GM20000 (cell line): ENCODE measurements at regions not wholly inside any gene's neighbourhood (a gene's known extent, or its start where the extent isn't known, plus 50 kb on each side); places are given as distances from the start of the nearest gene placed in this dataset.
"Not testable (repeated sequence)": the region's sequence is repeated elsewhere in the genome, so short reads cannot be mapped to it uniquely, and the experiment has no call there.

Source experiments
- DNase-seq: peaks from one replicate; pipeline ENCODE4 v3.0.0; 2012; ENCODE audit warnings: low spot score
- TF ChIP-seq, protein P1 (sequence below): IDR thresholded peaks from 2 replicates; pipeline ENCODE4 v1.5.1; 2012; ENCODE audit warnings: mild to moderate bottlenecking, control low read depth; ENCODE audit errors: extremely low read depth, missing control alignments

DNA sequence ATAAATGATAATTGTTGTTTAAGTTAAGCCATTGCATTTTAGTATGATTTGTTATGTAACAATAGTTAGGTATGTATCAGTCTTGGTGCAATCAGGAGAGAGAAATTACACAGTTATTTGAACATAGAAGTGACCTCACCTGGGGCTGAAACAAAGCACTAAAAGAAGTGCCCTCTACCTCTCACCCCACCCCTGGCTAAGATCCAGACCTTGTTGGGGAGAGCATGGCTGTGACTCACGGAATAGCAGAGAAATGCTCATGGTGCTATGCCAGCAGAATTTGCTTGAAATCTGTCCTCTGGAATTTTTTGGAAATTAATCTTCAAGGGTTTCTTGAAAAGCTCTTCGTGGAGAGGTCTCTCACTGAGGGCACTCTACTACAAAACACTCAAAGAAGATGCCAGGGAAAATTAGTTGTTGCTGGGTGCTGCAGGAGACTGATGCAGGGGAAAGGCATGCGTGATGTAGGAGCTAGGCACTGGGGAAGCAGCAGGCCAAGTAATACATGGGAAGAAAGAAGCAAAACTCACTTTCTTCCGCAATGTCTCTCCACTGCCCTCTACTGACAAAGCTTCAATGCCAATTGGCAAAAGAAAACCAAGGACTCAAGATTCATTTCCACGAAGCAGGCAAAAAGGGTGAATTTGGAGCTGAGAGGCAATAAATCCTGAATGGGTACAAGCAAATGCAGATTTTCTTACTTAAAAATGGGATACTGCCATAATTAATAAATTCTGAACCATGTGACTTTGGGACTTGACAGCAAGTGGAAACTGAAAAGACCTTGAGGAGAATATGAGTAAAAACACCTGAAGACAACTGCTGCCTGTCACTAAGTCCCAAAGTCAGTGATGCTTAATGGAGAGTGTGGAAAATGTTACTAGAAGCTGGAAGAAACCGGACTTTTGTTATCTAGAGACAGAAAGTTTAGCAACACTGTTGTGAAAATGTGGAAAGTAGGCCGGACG lies 136.3 kb upstream of the ZNF184 start:
- DNase-seq, result no peak
- TF ChIP-seq, protein P1, sequence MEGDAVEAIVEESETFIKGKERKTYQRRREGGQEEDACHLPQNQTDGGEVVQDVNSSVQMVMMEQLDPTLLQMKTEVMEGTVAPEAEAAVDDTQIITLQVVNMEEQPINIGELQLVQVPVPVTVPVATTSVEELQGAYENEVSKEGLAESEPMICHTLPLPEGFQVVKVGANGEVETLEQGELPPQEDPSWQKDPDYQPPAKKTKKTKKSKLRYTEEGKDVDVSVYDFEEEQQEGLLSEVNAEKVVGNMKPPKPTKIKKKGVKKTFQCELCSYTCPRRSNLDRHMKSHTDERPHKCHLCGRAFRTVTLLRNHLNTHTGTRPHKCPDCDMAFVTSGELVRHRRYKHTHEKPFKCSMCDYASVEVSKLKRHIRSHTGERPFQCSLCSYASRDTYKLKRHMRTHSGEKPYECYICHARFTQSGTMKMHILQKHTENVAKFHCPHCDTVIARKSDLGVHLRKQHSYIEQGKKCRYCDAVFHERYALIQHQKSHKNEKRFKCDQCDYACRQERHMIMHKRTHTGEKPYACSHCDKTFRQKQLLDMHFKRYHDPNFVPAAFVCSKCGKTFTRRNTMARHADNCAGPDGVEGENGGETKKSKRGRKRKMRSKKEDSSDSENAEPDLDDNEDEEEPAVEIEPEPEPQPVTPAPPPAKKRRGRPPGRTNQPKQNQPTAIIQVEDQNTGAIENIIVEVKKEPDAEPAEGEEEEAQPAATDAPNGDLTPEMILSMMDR, result peak; percentile 77

DNA sequence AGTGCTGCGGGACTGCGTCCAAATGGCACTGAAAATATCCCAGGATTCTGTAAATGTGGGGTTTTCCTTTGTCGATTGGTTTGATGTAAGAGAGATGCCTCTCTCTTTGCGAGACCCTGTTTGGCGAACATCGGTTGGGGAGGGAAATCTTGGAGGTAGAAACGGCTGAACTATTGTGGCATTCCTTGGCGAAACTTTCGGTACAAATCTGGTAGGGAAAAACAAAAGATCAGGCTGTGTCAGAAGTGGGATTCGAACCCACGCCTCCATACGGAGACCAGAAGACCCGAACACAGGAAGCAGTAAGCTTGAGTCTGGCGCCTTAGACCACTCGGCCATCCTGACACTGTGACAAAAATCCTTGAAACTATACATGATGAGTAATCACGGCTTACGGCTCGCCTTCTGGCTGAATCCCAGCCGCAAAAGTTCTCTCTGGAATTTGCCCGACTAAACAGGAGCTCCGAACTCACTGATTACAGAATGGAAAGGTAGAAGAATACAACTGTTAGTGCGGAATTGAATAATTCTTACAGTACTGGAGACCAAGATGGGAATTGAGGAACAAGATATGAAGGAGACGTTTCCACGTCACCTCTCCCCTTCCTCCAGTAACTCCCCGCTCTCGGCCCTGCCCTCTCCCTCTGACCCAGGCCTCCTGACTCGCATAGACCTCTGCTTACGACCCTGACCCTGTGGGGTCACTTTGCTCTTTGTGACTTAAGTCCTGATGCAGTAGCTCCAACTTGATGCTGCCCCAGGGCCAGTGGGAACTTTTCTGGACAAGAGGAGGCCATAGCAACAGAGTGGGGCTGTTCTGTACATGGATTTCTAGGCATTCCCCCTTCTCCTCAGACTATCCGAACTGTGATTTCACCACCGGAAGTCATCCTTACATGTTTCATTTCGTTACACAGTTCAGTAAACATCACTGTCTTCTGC lies 132.8 kb upstream of the ZNF184 start:
- TF ChIP-seq, protein P1, result no peak
- DNase-seq, result no peak

DNA sequence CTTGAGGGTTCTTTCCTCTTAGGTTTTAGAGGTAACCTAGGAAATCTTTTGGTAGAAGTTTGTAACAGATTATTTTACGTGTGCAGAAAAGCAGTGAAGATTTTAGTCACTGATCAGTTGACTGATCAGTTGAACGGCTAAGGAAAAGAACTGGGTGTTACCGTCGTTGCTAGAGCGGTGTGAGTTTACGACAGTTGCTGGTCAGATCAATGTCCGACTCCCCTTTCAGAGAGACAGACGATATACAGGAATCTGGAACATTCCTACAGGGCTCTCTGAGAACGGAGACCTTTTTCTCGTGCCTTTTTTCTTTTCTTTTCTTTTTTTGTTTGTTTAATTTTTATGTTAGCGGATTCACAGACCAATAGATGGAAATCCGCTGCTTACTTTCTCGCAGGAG lies 132.1 kb upstream of the ZNF184 start:
- DNase-seq, result peak; percentile 48

DNA sequence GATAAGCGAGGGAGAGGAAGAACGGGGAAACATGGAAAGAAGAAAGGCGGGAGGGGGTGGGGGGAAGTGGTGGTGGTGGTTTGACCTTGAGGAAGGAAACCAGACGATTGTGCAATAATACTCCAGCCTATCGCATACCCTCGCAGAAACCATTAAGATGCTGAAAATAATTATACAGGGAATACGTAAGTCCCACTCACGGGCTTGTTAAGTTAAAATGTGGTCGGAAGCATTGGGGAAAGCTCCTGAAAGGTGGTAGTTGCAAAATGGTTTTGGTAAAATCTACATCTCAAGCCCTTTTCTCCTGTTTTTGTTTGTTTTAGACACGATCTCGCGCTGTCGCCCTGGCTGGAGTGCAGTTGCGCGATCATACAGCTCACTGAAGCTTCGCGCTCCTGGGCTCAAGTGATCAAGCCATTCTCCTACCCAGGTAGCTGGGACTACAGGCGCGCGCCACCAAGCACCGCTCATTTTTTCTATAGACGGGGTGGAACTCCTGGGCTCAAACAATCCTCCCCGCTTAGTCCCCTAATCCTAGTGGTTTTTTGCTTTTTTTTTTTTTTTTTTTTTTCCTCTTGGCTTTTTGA lies 128.9 kb upstream of the ZNF184 start:
- TF ChIP-seq, protein P1, result no peak
- no peak for DNase-seq

More for the DNA sequence above, 132.1 kb upstream of the ZNF184 start:
- TF ChIP-seq, protein P1, result no peak

DNA sequence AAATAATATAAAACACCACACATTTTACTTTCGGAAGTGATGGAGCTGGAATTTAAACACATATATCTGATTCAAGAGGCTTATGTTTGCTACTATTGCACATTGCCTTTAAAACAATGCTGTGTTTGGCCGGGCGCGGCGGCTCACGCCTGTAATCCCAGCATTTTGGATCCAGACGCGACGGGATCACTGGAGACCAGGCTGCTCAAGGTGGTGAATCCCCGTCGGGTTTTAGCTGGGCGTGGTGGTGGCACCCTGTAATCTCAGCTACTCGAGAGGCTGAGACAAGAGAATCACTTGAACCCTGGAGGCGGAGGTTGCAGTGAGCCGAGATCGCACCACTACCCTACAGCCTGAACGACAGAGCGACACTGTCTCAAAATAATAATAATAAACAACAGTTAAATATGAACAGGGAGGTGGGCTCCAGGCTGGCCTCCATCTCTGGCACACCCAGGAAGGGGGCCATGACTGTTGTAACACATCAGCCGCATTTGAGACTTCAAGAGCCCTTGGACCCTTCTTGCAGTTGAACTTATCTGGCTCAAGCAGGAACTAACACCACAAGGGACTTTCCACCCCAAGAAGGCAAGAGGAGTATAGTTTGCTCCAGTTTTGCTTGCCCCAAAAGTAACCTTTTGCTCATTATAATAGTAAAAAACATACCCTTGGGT lies 127.1 kb upstream of the ZNF184 start:
- TF ChIP-seq, protein P1, result no peak

DNA sequence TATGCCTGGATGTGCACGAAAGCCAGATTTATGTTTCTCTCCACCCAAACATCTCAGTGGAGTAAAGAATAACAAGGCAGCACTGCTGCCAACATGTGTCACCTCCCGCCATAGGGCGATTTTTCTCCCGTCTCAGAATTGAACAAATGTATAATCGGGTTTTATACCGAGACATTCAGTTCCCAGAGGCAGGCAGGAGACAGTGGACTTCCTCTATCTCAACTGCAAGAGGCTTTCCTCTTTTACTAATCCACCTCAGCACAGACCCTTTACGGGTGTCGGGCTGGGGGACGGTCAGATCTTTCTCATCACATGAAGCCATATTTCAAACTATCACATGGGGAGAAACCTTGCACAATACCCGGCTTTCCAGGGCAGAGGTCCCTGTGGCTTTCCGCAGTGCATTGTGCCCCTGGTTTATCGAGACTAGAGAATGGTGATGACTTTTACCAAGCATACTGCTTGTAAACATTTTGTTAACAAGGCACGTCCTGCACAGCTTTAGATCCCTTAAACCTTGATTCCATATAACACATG lies 124.2 kb upstream of the ZNF184 start:
- not testable (repeated sequence) for DNase-seq

More for the DNA sequence above, 127.1 kb upstream of the ZNF184 start:
- no peak for DNase-seq

DNA sequence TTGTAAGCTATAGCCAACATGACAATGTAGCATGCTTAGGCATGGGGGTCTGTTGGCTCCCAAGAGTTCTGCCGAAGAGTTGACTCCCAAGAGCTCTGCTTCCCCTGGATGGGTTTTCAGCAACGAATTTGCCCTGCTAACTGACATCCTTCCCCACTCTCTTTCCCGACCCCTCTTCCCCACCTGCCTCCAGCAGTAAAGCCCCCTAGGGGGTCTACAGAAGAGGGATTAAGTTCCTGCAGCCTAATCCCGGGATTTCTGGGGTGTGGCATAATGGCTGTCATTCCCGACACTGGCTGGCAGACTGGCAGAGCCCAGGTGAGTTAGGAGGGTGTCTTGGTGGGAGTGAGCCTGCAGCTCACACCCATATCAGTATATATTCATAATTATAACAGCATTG lies 121.0 kb upstream of the ZNF184 start:
- no peak for DNase-seq
- TF ChIP-seq, protein P1, result no peak
